GM18519 (cell line): ENCODE measurements at regions not wholly inside any gene's neighbourhood (a gene's known extent, or its start where the extent isn't known, plus 50 kb on each side); places are given as distances from the start of the nearest gene placed in this dataset.
"Not testable (repeated sequence)": the region's sequence is repeated elsewhere in the genome, so short reads cannot be mapped to it uniquely, and the experiment has no call there.

Source experiments
- ATAC-seq: cut with Tn5 transposase; IDR thresholded peaks from one replicate; pipeline ENCODE4 v1.9.1; 2021; ENCODE audit warnings: mild to moderate bottlenecking, moderate library complexity; ENCODE audit not compliant: unreplicated experiment, low FRiP score

GRCh38 chr5:88622890-88623289, 260.1 kb downstream of the MEF2C start:
- ATAC-seq: not testable (repeated sequence)

GRCh38 chr5:88615767-88616166, 267.2 kb downstream of the MEF2C start:
- not testable (repeated sequence) for ATAC-seq

- no peak for ATAC-seq
Observed at GRCh38 chr5:88613051-88613450, 269.9 kb downstream of the MEF2C start.

- ATAC-seq: no peak
Observed at GRCh38 chr5:88610586-88610985, 272.4 kb downstream of the MEF2C start.

- ATAC-seq: no peak
Observed at GRCh38 chr5:88607492-88607891, 275.5 kb downstream of the MEF2C start.

- no peak for ATAC-seq
Observed at GRCh38 chr5:88606626-88607025, 276.4 kb downstream of the MEF2C start.

GRCh38 chr5:88606173-88606572, 276.8 kb downstream of the MEF2C start:
- ATAC-seq: no peak

- no peak for ATAC-seq
Observed at GRCh38 chr5:88602584-88602983, 280.4 kb downstream of the MEF2C start.

- ATAC-seq: no peak
Observed at GRCh38 chr5:88594441-88594840, 288.5 kb downstream of the MEF2C start.

- ATAC-seq: no peak
Observed at GRCh38 chr5:88588609-88589008, 294.4 kb downstream of the MEF2C start.

GRCh38 chr5:88583471-88583870, 299.5 kb downstream of the MEF2C start:
- no peak for ATAC-seq

- no peak for ATAC-seq
Observed at GRCh38 chr5:88558366-88558765, 289.7 kb upstream of the TMEM161B start.

- ATAC-seq: no peak
Observed at GRCh38 chr5:88557881-88558280, 289.2 kb upstream of the TMEM161B start.

- ATAC-seq: no peak
Observed at GRCh38 chr5:88557131-88557530, 288.5 kb upstream of the TMEM161B start.

GRCh38 chr5:88556406-88556805, 287.8 kb upstream of the TMEM161B start:
- no peak for ATAC-seq

GRCh38 chr5:88555674-88556073, 287.0 kb upstream of the TMEM161B start:
- no peak for ATAC-seq

GRCh38 chr5:88553986-88554385, 285.3 kb upstream of the TMEM161B start:
- no peak for ATAC-seq

- no peak for ATAC-seq
Observed at GRCh38 chr5:88553136-88553875, 284.7 kb upstream of the TMEM161B start.

GRCh38 chr5:88552426-88552825, 283.8 kb upstream of the TMEM161B start:
- no peak for ATAC-seq

- ATAC-seq: no peak
Observed at GRCh38 chr5:88551724-88552345, 283.2 kb upstream of the TMEM161B start.

- no peak for ATAC-seq
Observed at GRCh38 chr5:88550736-88551135, 282.1 kb upstream of the TMEM161B start.

- ATAC-seq: no peak
Observed at GRCh38 chr5:88548136-88548805, 279.6 kb upstream of the TMEM161B start.
